ENCODE measurements at regions not wholly inside any gene's neighbourhood (a gene's known extent, or its start where the extent isn't known, plus 50 kb on each side); places are given as distances from the start of the nearest gene placed in this dataset.

- no peak for DNase-seq (ENCODE audit: low spot score)
- no peak for TF ChIP-seq CTCF (IDR thresholded peaks at IDR 0.05; ENCODE audit: extremely low read depth, insufficient read depth, missing control alignments)
- in situ Hi-C loops (cut with MboI; ENCODE audit: low pct_unique_long_range_greater_than_20kb, low sequenced_read_pairs, unreplicated experiment), result no loop called here
Measured at GRCh38 chr15:81909011-81909358, 136.8 kb downstream of the MEX3B start.

- no peak for DNase-seq (ENCODE audit: low spot score)
- in situ Hi-C loops (cut with MboI; ENCODE audit: low pct_unique_long_range_greater_than_20kb, low sequenced_read_pairs, unreplicated experiment), result no loop called here
- TF ChIP-seq CTCF (IDR thresholded peaks at IDR 0.05; ENCODE audit: extremely low read depth, insufficient read depth, missing control alignments), result no peak
Measured at GRCh38 chr15:81908111-81908510, 137.7 kb downstream of the MEX3B start.

GRCh38 chr15:81907521-81907920 is 138.3 kb downstream of the MEX3B start:
- in situ Hi-C loops (cut with MboI; ENCODE audit: low pct_unique_long_range_greater_than_20kb, low sequenced_read_pairs, unreplicated experiment), result no loop called here
- no peak for TF ChIP-seq CTCF (IDR thresholded peaks at IDR 0.05; ENCODE audit: extremely low read depth, insufficient read depth, missing control alignments)

GRCh38 chr15:81905889-81906288 is 139.9 kb downstream of the MEX3B start:
- in situ Hi-C loops (cut with MboI; ENCODE audit: low pct_unique_long_range_greater_than_20kb, low sequenced_read_pairs, unreplicated experiment), result no loop called here
- no peak for TF ChIP-seq CTCF (IDR thresholded peaks at IDR 0.05; ENCODE audit: extremely low read depth, insufficient read depth, missing control alignments)

More at GRCh38 chr15:81907521-81907920, 138.3 kb downstream of the MEX3B start:
- no peak for DNase-seq (ENCODE audit: low spot score)

GRCh38 chr15:81901319-81901718 is 144.5 kb downstream of the MEX3B start:
- in situ Hi-C loops (cut with MboI; ENCODE audit: low pct_unique_long_range_greater_than_20kb, low sequenced_read_pairs, unreplicated experiment), result no loop called here
- DNase-seq (ENCODE audit: low spot score), result no peak

More at GRCh38 chr15:81905889-81906288, 139.9 kb downstream of the MEX3B start:
- no peak for DNase-seq (ENCODE audit: low spot score)

GRCh38 chr15:81899730-81900129 is 146.1 kb downstream of the MEX3B start:
- TF ChIP-seq CTCF (IDR thresholded peaks at IDR 0.05; ENCODE audit: extremely low read depth, insufficient read depth, missing control alignments), result no peak
- in situ Hi-C loops (cut with MboI; ENCODE audit: low pct_unique_long_range_greater_than_20kb, low sequenced_read_pairs, unreplicated experiment), result no loop called here
- DNase-seq (ENCODE audit: low spot score), result no peak

More at GRCh38 chr15:81901319-81901718, 144.5 kb downstream of the MEX3B start:
- no peak for TF ChIP-seq CTCF (IDR thresholded peaks at IDR 0.05; ENCODE audit: extremely low read depth, insufficient read depth, missing control alignments)

GRCh38 chr15:81899024-81899423 is 146.8 kb downstream of the MEX3B start:
- in situ Hi-C loops (cut with MboI; ENCODE audit: low pct_unique_long_range_greater_than_20kb, low sequenced_read_pairs, unreplicated experiment), result no loop called here
- TF ChIP-seq CTCF (IDR thresholded peaks at IDR 0.05; ENCODE audit: extremely low read depth, insufficient read depth, missing control alignments), result no peak

More at GRCh38 chr15:81899024-81899423, 146.8 kb downstream of the MEX3B start:
- DNase-seq (ENCODE audit: low spot score), result no peak
